Heart left ventricle (tissue), 16 donors: ENCODE measurements at regions not wholly inside any gene's neighbourhood (a gene's known extent, or its start where the extent isn't known, plus 50 kb on each side); places are given as distances from the start of the nearest gene placed in this dataset.
"Not testable (repeated sequence)": the region's sequence is repeated elsewhere in the genome, so short reads cannot be mapped to it uniquely, and the experiment has no call there.

Experiments used
- ATAC-seq, 4 donors: fragments of 200-7000 bp; cut with Tn5 transposase; one replicate each; pipeline ENCODE4 v1.9.1; 2020 to 2022; ENCODE audit warnings: moderate library complexity in 4 of 4, mild to moderate bottlenecking in 3 of 4, moderate number of reproducible peaks in 1 of 4
- DNase-seq, 5 donors: peaks; one replicate each; pipeline ENCODE4 v3.0.0-alpha.2; 2020
- H3K27ac ChIP-seq, 12 donors: fragments of 200-600 bp; sonication (generic) in 4 of 12; one replicate each; pipeline versions ENCODE4 v1.5.0 to v1.8.0; 2016 to 2022; ENCODE audit warnings: mild to moderate bottlenecking in 2 of 12
- H3K27me3 ChIP-seq, 9 donors: fragments of 200-600 bp; sonication (generic) in 2 of 9; one replicate each; pipeline versions ENCODE4 v1.5.1 to v1.8.0; 2016 to 2022; ENCODE audit warnings: mild to moderate bottlenecking in 3 of 9
- H3K36me3 ChIP-seq, 9 donors: fragments of 200-600 bp; sonication (generic) in 2 of 9; one replicate each; pipeline versions ENCODE4 v1.5.0 to v1.8.0; 2018 to 2022; ENCODE audit warnings: mild to moderate bottlenecking in 2 of 9
- H3K4me1 ChIP-seq, 12 donors: fragments of 200-600 bp; sonication (generic) in 4 of 12; one replicate each; pipeline versions ENCODE4 v1.5.0 to v1.8.0; 2016 to 2022; ENCODE audit warnings: mild to moderate bottlenecking in 3 of 12
- H3K4me3 ChIP-seq, 12 donors: fragments of 200-600 bp; sonication (generic) in 4 of 12; one replicate each; pipeline versions ENCODE4 v1.5.0 to v1.8.0; 2017 to 2022; ENCODE audit warnings: mild to moderate bottlenecking in 9 of 12, moderate library complexity in 4 of 12
- H3K9me3 ChIP-seq, 12 donors: fragments of 200-600 bp; sonication (generic) in 4 of 12; one replicate each; pipeline versions ENCODE4 v1.5.0 to v1.8.0; 2016 to 2022; ENCODE audit warnings: mild to moderate bottlenecking in 1 of 12
- POLR2A ChIP-seq, 2 donors: fragments of 450-650 bp; IDR thresholded peaks; one replicate each; pipeline ENCODE4 v1.6.1; 2017; ENCODE audit warnings: antibody characterized with exemption in 2 of 2, mild to moderate bottlenecking in 2 of 2, moderate library complexity in 2 of 2
- WGBS, 4 donors: extraction: QIAGEN DNeasy Blood & Tissue Kit in 2 of 4; methylation state at CpG; one replicate each; pipeline versions ENCODE4 v1.1.5 to v1.1.7; 2013 to 2018; 5-methylcytosine and 5-hydroxymethylcytosine counted together
- intact Hi-C, 10 donors: fragments of 100-400 bp; cut with DNase I; formaldehyde crosslinking; loops; one replicate each; pipeline versions ENCODE4 v1.11.1 to v1.14.2; 2022
- TF ChIP-seq, protein P1 (sequence below), 12 donors: fragments of 200-600 bp; sonication (generic) in 4 of 12; IDR thresholded peaks; one replicate each; pipeline versions ENCODE4 v1.5.0 to v1.8.0; 2018 to 2022; ENCODE audit warnings: antibody characterized with exemption in 12 of 12, mild to moderate bottlenecking in 5 of 12
- donor health status: ischemic (EF 13 %, LVEDD 7.1; RV severe dilation, severe dysfunction).
- donor health status: healthy with polysubstance abuse.
- donor health status: DM: no; HTN: yes; CAD: no.
- donor health status: DM: no; HTN: no; CAD: no.
- donor health status: ischemic (EF 25% LVEDD 6.9; RV normal size, moderate dysfunction).
- donor health status: ischemic (EF 25% LVEDD 5.7; RV mildly dilated, moderate dysfunction).
- donor health status: healthy.
- donor health status: DM: yes; HTN: yes; CAD: no.
- donor health status: ischemic (EF 35%, LVEDD 5.7; RV mildly dilated, moderate dysfunction).
- donor health status: nonischemic (EF 11% LVEDD 7.7; RV severe dilation, severe dysfunction).
- donor health status: DM: yes; HTN: yes; CAD: no.
- donor health status: PGD.
- donor health status: ischemic (EF 29% LVEDD 5.4; RV normal size, mild dysfunction).
- donor health status: nonischemic (EF 23%, LVEDD 6.1; RV moderate dilation, normal function).

DNA sequence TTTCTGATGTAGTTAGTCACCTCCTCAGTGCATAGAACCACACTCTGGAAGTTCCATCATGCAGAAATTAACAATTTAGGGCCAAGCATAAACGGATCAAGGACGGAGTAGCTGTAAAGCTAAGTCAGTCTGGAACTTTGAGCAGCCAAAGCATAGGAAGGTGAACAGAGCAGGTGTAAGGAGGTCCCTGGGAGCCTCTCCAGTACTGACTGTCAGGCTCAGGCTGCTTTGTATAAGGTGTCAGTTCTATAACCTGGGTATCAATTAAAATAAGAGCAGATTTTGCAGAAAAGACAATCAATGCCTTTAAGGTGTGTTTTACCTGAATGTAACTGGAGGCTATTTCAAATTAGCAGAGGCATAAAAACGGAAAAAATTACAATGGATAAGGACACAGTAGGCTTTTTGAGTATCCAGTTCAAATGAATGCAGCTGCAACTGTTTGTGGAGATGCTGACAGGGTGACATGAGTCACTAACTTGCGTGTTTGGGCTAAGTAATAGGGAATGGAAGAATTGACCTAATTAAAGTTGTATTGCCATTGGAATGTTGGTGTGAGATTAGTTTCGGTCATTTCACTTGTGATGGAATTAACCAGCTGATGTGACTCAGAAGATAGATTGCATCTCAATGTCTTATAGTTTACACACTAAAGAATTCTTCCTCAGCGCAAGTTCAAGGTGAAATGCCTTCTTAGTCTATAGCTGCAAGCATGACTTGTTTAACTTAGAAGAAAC, 417.9 kb upstream of the CNTNAP2 start:
- Histone ChIP-seq H3K4me3 (no peak overlapping the region), H3K9me3 (no peaks in the 10 kb centered on the region), H3K36me3 (no peaks in the 10 kb centered on the region), H3K4me1 (no peaks in the 10 kb centered on the region), H3K27me3 (no peaks in the 10 kb centered on the region), H3K27ac (no peak overlapping the region)
- no peak for DNase-seq
- peak in 1 of 4 donors; percentile 62 for ATAC-seq
- 72 to 82% (median 77%) methylated on average over 6 of the region's 6 CpGs for WGBS, 4 donors
- TF ChIP-seq, protein P1, sequence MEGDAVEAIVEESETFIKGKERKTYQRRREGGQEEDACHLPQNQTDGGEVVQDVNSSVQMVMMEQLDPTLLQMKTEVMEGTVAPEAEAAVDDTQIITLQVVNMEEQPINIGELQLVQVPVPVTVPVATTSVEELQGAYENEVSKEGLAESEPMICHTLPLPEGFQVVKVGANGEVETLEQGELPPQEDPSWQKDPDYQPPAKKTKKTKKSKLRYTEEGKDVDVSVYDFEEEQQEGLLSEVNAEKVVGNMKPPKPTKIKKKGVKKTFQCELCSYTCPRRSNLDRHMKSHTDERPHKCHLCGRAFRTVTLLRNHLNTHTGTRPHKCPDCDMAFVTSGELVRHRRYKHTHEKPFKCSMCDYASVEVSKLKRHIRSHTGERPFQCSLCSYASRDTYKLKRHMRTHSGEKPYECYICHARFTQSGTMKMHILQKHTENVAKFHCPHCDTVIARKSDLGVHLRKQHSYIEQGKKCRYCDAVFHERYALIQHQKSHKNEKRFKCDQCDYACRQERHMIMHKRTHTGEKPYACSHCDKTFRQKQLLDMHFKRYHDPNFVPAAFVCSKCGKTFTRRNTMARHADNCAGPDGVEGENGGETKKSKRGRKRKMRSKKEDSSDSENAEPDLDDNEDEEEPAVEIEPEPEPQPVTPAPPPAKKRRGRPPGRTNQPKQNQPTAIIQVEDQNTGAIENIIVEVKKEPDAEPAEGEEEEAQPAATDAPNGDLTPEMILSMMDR (IDR thresholded peaks at IDR 0.05) = no peak
- TF ChIP-seq POLR2A (IDR thresholded peaks at IDR 0.05) = no peak
- intact Hi-C loops = no loop called here

DNA sequence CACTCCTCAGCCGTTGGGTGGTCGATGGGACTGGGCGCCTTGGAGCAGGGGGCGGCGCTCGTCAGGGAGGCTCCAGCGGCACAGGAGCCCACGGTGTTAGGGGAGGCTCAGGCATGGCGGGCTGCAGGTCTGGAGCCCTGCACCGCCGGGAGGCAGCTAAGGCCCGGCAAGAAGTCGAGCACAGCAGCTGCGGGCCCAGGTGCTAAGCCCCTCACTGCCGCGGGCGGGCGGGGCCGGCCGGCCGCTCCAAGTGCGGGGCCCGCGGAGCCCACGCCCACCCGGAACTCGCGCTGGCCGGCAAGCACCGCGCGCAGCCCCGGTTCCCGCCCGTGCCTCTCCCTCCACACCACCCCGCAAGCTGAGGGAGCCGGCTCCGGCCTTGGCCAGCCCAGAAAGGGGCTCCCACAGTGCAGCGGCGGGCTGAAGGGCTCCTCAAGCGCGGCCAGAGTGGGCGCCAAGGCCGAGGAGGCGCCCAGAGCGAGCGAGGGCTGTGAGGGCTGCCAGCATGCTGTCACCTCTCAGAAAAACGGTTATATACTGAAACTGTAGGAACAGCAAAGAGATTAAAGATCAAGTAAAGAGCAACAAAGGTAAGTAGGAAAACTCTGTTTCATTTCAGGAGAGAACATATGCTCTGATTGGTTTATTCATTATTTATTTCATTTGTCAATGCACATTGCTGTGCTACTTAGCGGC, 419.0 kb upstream of the CNTNAP2 start:
- H3K9me3 ChIP-seq, H3K36me3 ChIP-seq, H3K27me3 ChIP-seq, H3K27ac ChIP-seq, H3K4me3 ChIP-seq, intact Hi-C loops, ATAC-seq, H3K4me1 ChIP-seq, DNase-seq: not testable (repeated sequence)
- WGBS, 4 donors = 93 to 97% (median 95%) methylated on average over 22 to 49 of the region's 49 CpGs

DNA sequence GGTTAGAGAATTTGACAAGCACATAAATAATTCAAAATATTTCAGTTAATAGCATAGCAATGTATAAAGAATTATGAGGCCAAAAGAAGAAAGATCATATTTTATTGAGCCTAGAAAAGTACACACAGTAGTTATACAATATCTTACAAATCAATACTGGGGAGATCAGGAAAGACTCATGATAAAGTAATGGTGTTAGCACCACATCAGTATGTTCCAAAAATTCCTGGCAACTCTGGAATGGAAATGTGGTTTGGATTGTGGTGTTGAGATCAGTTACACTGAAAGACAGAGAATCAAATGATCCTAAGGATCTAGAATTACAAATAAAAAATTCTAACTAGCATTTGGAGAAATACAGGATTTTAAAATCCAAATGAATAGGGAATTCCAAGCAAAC, 420.5 kb upstream of the CNTNAP2 start:
- TF ChIP-seq, protein P1 (IDR thresholded peaks at IDR 0.05) = no peak
- no peak for TF ChIP-seq POLR2A (IDR thresholded peaks at IDR 0.05)
- no peak overlapping the region for H3K27ac ChIP-seq
- intact Hi-C loops = no loop called here
- H3K36me3 ChIP-seq = no peaks in the 10 kb centered on the region
- ATAC-seq = no peak
- peaks cover 0 to 5% (median 0%) of the 10 kb centered on the region in 12 donors for H3K9me3 ChIP-seq
- DNase-seq = no peak
- no peak overlapping the region for H3K4me3 ChIP-seq
- H3K27me3 ChIP-seq = no peaks in the 10 kb centered on the region
- no peaks in the 10 kb centered on the region for H3K4me1 ChIP-seq

DNA sequence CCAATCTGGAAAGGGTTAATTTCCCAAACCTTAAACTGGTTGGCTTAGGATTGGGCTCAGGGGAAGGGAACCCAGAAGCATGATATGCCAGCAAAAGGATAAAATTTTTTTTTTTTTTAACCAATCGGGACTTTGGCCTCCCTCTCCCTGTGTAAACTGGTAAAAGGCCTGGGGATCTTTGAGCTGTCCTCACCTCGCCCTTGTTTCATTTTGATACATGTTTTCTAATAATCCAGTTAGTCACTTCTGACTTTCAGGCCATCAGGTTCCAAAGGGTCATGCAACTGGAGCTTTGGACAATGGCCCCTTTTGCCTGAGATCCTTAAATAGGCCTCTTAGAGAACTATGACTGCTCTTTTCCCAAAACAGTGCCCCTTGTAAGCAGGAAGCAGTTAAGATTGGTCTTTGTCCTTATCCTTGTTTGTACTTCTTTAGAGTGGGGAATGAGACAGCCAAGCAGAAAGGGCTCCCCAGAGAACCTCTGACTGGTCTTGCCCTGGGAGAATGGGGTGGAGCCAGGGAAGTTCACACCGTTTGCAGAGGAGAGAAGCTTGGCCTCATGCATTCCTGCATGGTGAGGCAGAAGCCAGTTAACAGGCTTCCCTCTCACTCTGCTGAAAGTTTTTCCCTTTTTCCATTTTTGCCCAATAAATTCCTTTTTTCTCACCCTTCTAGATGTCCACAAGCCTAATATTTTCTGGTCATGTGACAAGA, 424.2 kb upstream of the CNTNAP2 start:
- WGBS, 4 donors = 41 to 50% (median 44%) methylated on average over 3 of the region's 3 CpGs
- H3K27ac ChIP-seq = peak overlapping the region in 1 of 12 donors; percentile 52

More for the DNA sequence above, 424.2 kb upstream of the CNTNAP2 start:
- DNase-seq (peak in 2 of 5 donors; percentile 48 to 62), ATAC-seq (peak in 3 of 4 donors; percentile 24 to 86 (median 48))
- Histone ChIP-seq H3K36me3 (no peaks in the 10 kb centered on the region), H3K9me3 (peaks cover 0 to 15% (median 0%) of the 10 kb centered on the region in 12 donors), H3K4me3 (no peak overlapping the region), H3K27me3 (no peaks in the 10 kb centered on the region), H3K4me1 (no peaks in the 10 kb centered on the region)
- intact Hi-C loops = no loop called here
- TF ChIP-seq, protein P1 (IDR thresholded peaks at IDR 0.05) = no peak
- no peak for TF ChIP-seq POLR2A (IDR thresholded peaks at IDR 0.05)
